Neural progenitor cell (in vitro differentiated cells): ENCODE measurements at regions not wholly inside any gene's neighbourhood (a gene's known extent, or its start where the extent isn't known, plus 50 kb on each side); places are given as distances from the start of the nearest gene placed in this dataset.

Source experiments
- DNase-seq: peaks from one replicate; pipeline ENCODE4 v3.0.0-alpha.2; 2016; ENCODE audit warnings: low spot score
- H2AFZ ChIP-seq: fragments of 200-600 bp; sonication (generic); replicated peaks from 2 replicates; pipeline ENCODE4 v1.6.1; 2016; ENCODE audit warnings: antibody characterized with exemption
- H3F3A ChIP-seq: fragments of 200-600 bp; sonication (generic); 2 replicates; pipeline ENCODE4 v1.6.1; 2016; ENCODE audit warnings: antibody characterized with exemption, low read depth
- H3K27ac ChIP-seq: fragments of 200-600 bp; sonication (generic); 2 replicates; pipeline ENCODE4 v1.5.1; 2016; ENCODE audit warnings: mild to moderate bottlenecking
- H3K27me3 ChIP-seq: fragments of 200-600 bp; sonication (generic); 2 replicates; pipeline ENCODE4 v1.6.1; 2016; ENCODE audit warnings: mild to moderate bottlenecking, moderate library complexity
- H3K36me3 ChIP-seq: fragments of 200-600 bp; sonication (generic); 2 replicates; pipeline ENCODE4 v1.5.1; 2016
- H3K4me1 ChIP-seq: fragments of 200-600 bp; sonication (generic); 2 replicates; pipeline ENCODE4 v1.6.1; 2016; ENCODE audit warnings: mixed run types
- H3K4me2 ChIP-seq: fragments of 200-600 bp; sonication (generic); 2 replicates; pipeline ENCODE4 v1.6.1; 2016
- H3K4me3 ChIP-seq: fragments of 200-600 bp; sonication (generic); 2 replicates; pipeline ENCODE4 v1.5.1; 2016
- H3K79me2 ChIP-seq: fragments of 200-600 bp; sonication (generic); 2 replicates; pipeline ENCODE4 v1.6.1; 2016; ENCODE audit warnings: low read depth
- H3K9ac ChIP-seq: fragments of 200-600 bp; sonication (generic); 2 replicates; pipeline ENCODE4 v1.6.1; 2016
- H3K9me3 ChIP-seq: fragments of 200-600 bp; sonication (generic); 2 replicates; pipeline ENCODE4 v1.5.1; 2016; ENCODE audit warnings: low read depth
- H4K20me1 ChIP-seq: fragments of 200-600 bp; sonication (generic); 2 replicates; pipeline ENCODE4 v1.6.1; 2016; ENCODE audit warnings: low read depth
- H3K27ac Mint-ChIP-seq: 3 replicates; pipeline ENCODE4 v1.8.0; 2021; ENCODE audit warnings: mixed read lengths
- H3K27me3 Mint-ChIP-seq: 2 replicates; pipeline ENCODE4 v1.8.0; 2022; ENCODE audit warnings: low read depth, mild to moderate bottlenecking, inconsistent platforms, moderate library complexity, mixed read lengths; ENCODE audit not compliant: insufficient read depth
- H3K36me3 Mint-ChIP-seq: 3 replicates; pipeline ENCODE4 v1.8.0; 2021; ENCODE audit warnings: mixed read lengths
- H3K4me1 Mint-ChIP-seq: 3 replicates; pipeline ENCODE4 v1.8.0; 2021; ENCODE audit warnings: mixed read lengths
- H3K4me3 Mint-ChIP-seq: 3 replicates; pipeline ENCODE4 v1.8.0; 2021; ENCODE audit warnings: mild to moderate bottlenecking, moderate library complexity, mixed read lengths
- H3K9me3 Mint-ChIP-seq: 3 replicates; pipeline ENCODE4 v1.8.0; 2020; ENCODE audit warnings: mixed read lengths
- EZH2 ChIP-seq: fragments of 200-600 bp; sonication (generic); IDR thresholded peaks from 2 replicates; pipeline ENCODE4 v1.6.1; 2017; ENCODE audit warnings: antibody characterized with exemption, mild to moderate bottlenecking, moderate library complexity
- EZH2phosphoT487 ChIP-seq: fragments of 200-600 bp; sonication (generic); IDR thresholded peaks from 2 replicates; pipeline ENCODE4 v1.6.1; 2017; ENCODE audit warnings: antibody characterized with exemption
- TF ChIP-seq, protein P1 (sequence below): fragments of 200-600 bp; sonication (generic); IDR thresholded peaks from 2 replicates; pipeline ENCODE4 v1.5.1; 2017; ENCODE audit warnings: antibody characterized with exemption, mild to moderate bottlenecking

- no peak overlapping the region for H3K4me3 ChIP-seq
- H4K20me1 ChIP-seq, result no peaks in the 10 kb centered on the region
- no peak overlapping the region for H3K27ac ChIP-seq
- no peak for DNase-seq
- H3K4me1 Mint-ChIP-seq, result peaks cover 26% of the 10 kb centered on the region
- no peaks in the 10 kb centered on the region for H3K36me3 ChIP-seq
- TF ChIP-seq EZH2 (no peak), EZH2phosphoT487 (no peak)
- TF ChIP-seq, protein P1, sequence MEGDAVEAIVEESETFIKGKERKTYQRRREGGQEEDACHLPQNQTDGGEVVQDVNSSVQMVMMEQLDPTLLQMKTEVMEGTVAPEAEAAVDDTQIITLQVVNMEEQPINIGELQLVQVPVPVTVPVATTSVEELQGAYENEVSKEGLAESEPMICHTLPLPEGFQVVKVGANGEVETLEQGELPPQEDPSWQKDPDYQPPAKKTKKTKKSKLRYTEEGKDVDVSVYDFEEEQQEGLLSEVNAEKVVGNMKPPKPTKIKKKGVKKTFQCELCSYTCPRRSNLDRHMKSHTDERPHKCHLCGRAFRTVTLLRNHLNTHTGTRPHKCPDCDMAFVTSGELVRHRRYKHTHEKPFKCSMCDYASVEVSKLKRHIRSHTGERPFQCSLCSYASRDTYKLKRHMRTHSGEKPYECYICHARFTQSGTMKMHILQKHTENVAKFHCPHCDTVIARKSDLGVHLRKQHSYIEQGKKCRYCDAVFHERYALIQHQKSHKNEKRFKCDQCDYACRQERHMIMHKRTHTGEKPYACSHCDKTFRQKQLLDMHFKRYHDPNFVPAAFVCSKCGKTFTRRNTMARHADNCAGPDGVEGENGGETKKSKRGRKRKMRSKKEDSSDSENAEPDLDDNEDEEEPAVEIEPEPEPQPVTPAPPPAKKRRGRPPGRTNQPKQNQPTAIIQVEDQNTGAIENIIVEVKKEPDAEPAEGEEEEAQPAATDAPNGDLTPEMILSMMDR, result no peak
- H3K9me3 Mint-ChIP-seq, result no peaks in the 10 kb centered on the region
- no peak overlapping the region for H2AFZ ChIP-seq
- no peaks in the 10 kb centered on the region for H3K9me3 ChIP-seq
- H3F3A ChIP-seq, result no peaks in the 10 kb centered on the region
- no peak overlapping the region for H3K9ac ChIP-seq
- no peaks in the 10 kb centered on the region for H3K27me3 ChIP-seq
- no peak overlapping the region for H3K4me3 Mint-ChIP-seq
- no peak overlapping the region for H3K27ac Mint-ChIP-seq
- no peaks in the 10 kb centered on the region for H3K36me3 Mint-ChIP-seq
- peaks cover 16% of the 10 kb centered on the region for H3K4me1 ChIP-seq
- no peaks in the 10 kb centered on the region for H3K27me3 Mint-ChIP-seq
- no peaks in the 10 kb centered on the region for H3K79me2 ChIP-seq
- H3K4me2 ChIP-seq, result no peak overlapping the region
Observed at GRCh38 chr2:58907644-58908043, 666.5 kb upstream of the FANCL start.

- Mint-ChIP-seq H3K4me1 (peaks cover 12% of the 10 kb centered on the region), H3K4me3 (no peak overlapping the region), H3K9me3 (no peaks in the 10 kb centered on the region), H3K36me3 (no peaks in the 10 kb centered on the region), H3K27me3 (no peaks in the 10 kb centered on the region), H3K27ac (no peak overlapping the region)
- H3K4me2 ChIP-seq, result no peak overlapping the region
- H3K4me3 ChIP-seq, result no peak overlapping the region
- no peaks in the 10 kb centered on the region for H3K9me3 ChIP-seq
- H3K27ac ChIP-seq, result no peak overlapping the region
- no peak for DNase-seq
- H3K27me3 ChIP-seq, result no peaks in the 10 kb centered on the region
- H4K20me1 ChIP-seq, result no peaks in the 10 kb centered on the region
- no peaks in the 10 kb centered on the region for H3F3A ChIP-seq
- no peaks in the 10 kb centered on the region for H3K79me2 ChIP-seq
- TF ChIP-seq, protein P1, result no peak
- no peak for TF ChIP-seq EZH2phosphoT487
- peaks cover 9% of the 10 kb centered on the region for H3K4me1 ChIP-seq
- no peaks in the 10 kb centered on the region for H3K36me3 ChIP-seq
- no peak overlapping the region for H3K9ac ChIP-seq
- H2AFZ ChIP-seq, result no peak overlapping the region
Observed at GRCh38 chr2:58906081-58906645, 665.0 kb upstream of the FANCL start.

DNA sequence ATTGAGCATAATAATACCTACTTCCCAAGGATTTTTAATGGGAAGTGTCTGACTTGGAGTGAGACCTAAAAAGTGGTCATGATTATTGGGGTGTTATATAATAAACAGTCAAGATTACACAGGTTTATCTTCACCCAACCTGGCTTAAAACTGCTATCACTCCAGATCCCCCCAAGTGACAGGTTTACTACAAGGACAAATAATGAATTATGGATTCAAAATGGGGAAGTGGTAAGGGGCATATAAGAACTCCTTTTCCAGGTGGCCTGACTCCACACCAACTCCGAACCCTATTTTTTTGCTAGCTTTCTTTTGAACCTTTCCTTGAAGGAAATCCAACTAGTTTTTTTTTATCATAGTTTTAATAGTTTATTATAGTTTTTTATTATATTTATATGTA is 663.0 kb upstream of the FANCL start:
- no peak overlapping the region for H3K4me3 Mint-ChIP-seq

More for the DNA sequence above, 663.0 kb upstream of the FANCL start:
- Histone ChIP-seq H3K36me3 (no peaks in the 10 kb centered on the region), H2AFZ (no peak overlapping the region), H3K27me3 (no peaks in the 10 kb centered on the region), H3K79me2 (no peaks in the 10 kb centered on the region), H3K9ac (no peak overlapping the region), H3K4me2 (no peak overlapping the region), H3K4me1 (peaks cover 9% of the 10 kb centered on the region), H4K20me1 (no peaks in the 10 kb centered on the region), H3F3A (no peaks in the 10 kb centered on the region), H3K9me3 (no peaks in the 10 kb centered on the region), H3K27ac (no peak overlapping the region), H3K4me3 (no peak overlapping the region)
- H3K27me3 Mint-ChIP-seq, result no peaks in the 10 kb centered on the region
- TF ChIP-seq EZH2phosphoT487 (no peak), EZH2 (no peak)
- TF ChIP-seq, protein P1, result no peak
- DNase-seq, result no peak
- no peaks in the 10 kb centered on the region for H3K9me3 Mint-ChIP-seq
- peaks cover 8% of the 10 kb centered on the region for H3K4me1 Mint-ChIP-seq
- H3K27ac Mint-ChIP-seq, result no peak overlapping the region
- H3K36me3 Mint-ChIP-seq, result no peaks in the 10 kb centered on the region
